ENCODE measurements at regions not wholly inside any gene's neighbourhood (a gene's known extent, or its start where the extent isn't known, plus 50 kb on each side); places are given as distances from the start of the nearest gene placed in this dataset.

GRCh38 chr11:116644201-116644940 lies 128.4 kb downstream of the BUD13 start:
- H3K27ac ChIP-seq, result no peak overlapping the region
- no peak for DNase-seq (ENCODE audit: low read depth, low spot score)

- no peak overlapping the region for H3K27ac ChIP-seq
These were observed 129.3 kb downstream of the BUD13 start for GRCh38 chr11:116643521-116643920.

GRCh38 chr11:116642902-116643301 lies 129.9 kb downstream of the BUD13 start:
- no peak for DNase-seq (ENCODE audit: low read depth, low spot score)
- H3K27ac ChIP-seq, result no peak overlapping the region

More at GRCh38 chr11:116643521-116643920, 129.3 kb downstream of the BUD13 start:
- no peak for DNase-seq (ENCODE audit: low read depth, low spot score)

- no peak for DNase-seq (ENCODE audit: low read depth, low spot score)
- no peak overlapping the region for H3K27ac ChIP-seq
These were observed 130.3 kb downstream of the BUD13 start for GRCh38 chr11:116642481-116642880.

- DNase-seq (ENCODE audit: low read depth, low spot score), result no peak
- H3K27ac ChIP-seq, result no peak overlapping the region
These were observed 131.2 kb downstream of the BUD13 start for GRCh38 chr11:116641561-116642045.

GRCh38 chr11:116640641-116641402 lies 132.0 kb downstream of the BUD13 start:
- DNase-seq (ENCODE audit: low read depth, low spot score), result no peak
- H3K27ac ChIP-seq, result no peak overlapping the region

- DNase-seq (ENCODE audit: low read depth, low spot score), result no peak
- no peak overlapping the region for H3K27ac ChIP-seq
These were observed 134.3 kb downstream of the BUD13 start for GRCh38 chr11:116638463-116638862.

- no peak overlapping the region for H3K27ac ChIP-seq
- no peak for DNase-seq (ENCODE audit: low read depth, low spot score)
These were observed 135.0 kb downstream of the BUD13 start for GRCh38 chr11:116637766-116638165.

GRCh38 chr11:116636341-116636929 lies 136.4 kb downstream of the BUD13 start:
- no peak for DNase-seq (ENCODE audit: low read depth, low spot score)
- no peak overlapping the region for H3K27ac ChIP-seq

- no peak overlapping the region for H3K27ac ChIP-seq
- DNase-seq (ENCODE audit: low read depth, low spot score), result no peak
These were observed 141.6 kb downstream of the BUD13 start for GRCh38 chr11:116631201-116631600.

- no peak overlapping the region for H3K27ac ChIP-seq
- no peak for DNase-seq (ENCODE audit: low read depth, low spot score)
These were observed 154.3 kb downstream of the BUD13 start for GRCh38 chr11:116618461-116618860.

GRCh38 chr11:116615211-116615865 lies 157.4 kb downstream of the BUD13 start:
- DNase-seq (ENCODE audit: low read depth, low spot score), result no peak

GRCh38 chr11:116614306-116615210 lies 158.2 kb downstream of the BUD13 start:
- H3K27ac ChIP-seq, result no peak overlapping the region
- DNase-seq (ENCODE audit: low read depth, low spot score), result no peak

More at GRCh38 chr11:116615211-116615865, 157.4 kb downstream of the BUD13 start:
- H3K27ac ChIP-seq, result no peak overlapping the region

- DNase-seq (ENCODE audit: low read depth, low spot score), result no peak
- no peak overlapping the region for H3K27ac ChIP-seq
These were observed 159.4 kb downstream of the BUD13 start for GRCh38 chr11:116613206-116613875.

GRCh38 chr11:116611998-116612620 lies 160.7 kb downstream of the BUD13 start:
- DNase-seq (ENCODE audit: low read depth, low spot score), result no peak
- no peak overlapping the region for H3K27ac ChIP-seq

- no peak overlapping the region for H3K27ac ChIP-seq
- no peak for DNase-seq (ENCODE audit: low read depth, low spot score)
These were observed 162.6 kb downstream of the BUD13 start for GRCh38 chr11:116610190-116610589.

- DNase-seq (ENCODE audit: low read depth, low spot score), result no peak
- no peak overlapping the region for H3K27ac ChIP-seq
These were observed 165.8 kb downstream of the BUD13 start for GRCh38 chr11:116607027-116607426.
